NOMO-1 treated with DMSO at 0.1 percent for 48 hours (cell line): ENCODE measurements at regions not wholly inside any gene's neighbourhood (a gene's known extent, or its start where the extent isn't known, plus 50 kb on each side); places are given as distances from the start of the nearest gene placed in this dataset.
"Not testable (repeated sequence)": the region's sequence is repeated elsewhere in the genome, so short reads cannot be mapped to it uniquely, and the experiment has no call there.

ENCODE experiments used
- DNase-seq: peaks from one replicate; lab custom pipeline; 2025; ENCODE audit not compliant: unreplicated experiment; lab: John Stamatoyannopoulos, UW

- not testable (repeated sequence) for DNase-seq
These were observed 267.2 kb downstream of the MEF2C start for GRCh38 chr5:88615767-88616166.

GRCh38 chr5:88613051-88613450 is 269.9 kb downstream of the MEF2C start:
- DNase-seq: no peak

- no peak for DNase-seq
These were observed 272.4 kb downstream of the MEF2C start for GRCh38 chr5:88610586-88610985.

- DNase-seq: no peak
These were observed 275.5 kb downstream of the MEF2C start for GRCh38 chr5:88607492-88607891.

GRCh38 chr5:88606626-88607025 is 276.4 kb downstream of the MEF2C start:
- DNase-seq: no peak

- DNase-seq: no peak
These were observed 276.8 kb downstream of the MEF2C start for GRCh38 chr5:88606173-88606572.

GRCh38 chr5:88602584-88602983 is 280.4 kb downstream of the MEF2C start:
- no peak for DNase-seq

GRCh38 chr5:88594441-88594840 is 288.5 kb downstream of the MEF2C start:
- no peak for DNase-seq

GRCh38 chr5:88588609-88589008 is 294.4 kb downstream of the MEF2C start:
- no peak for DNase-seq

GRCh38 chr5:88583471-88583870 is 299.5 kb downstream of the MEF2C start:
- DNase-seq: no peak

- no peak for DNase-seq
These were observed 289.7 kb upstream of the TMEM161B start for GRCh38 chr5:88558366-88558765.

- no peak for DNase-seq
These were observed 289.2 kb upstream of the TMEM161B start for GRCh38 chr5:88557881-88558280.

GRCh38 chr5:88557131-88557530 is 288.5 kb upstream of the TMEM161B start:
- no peak for DNase-seq

GRCh38 chr5:88556406-88556805 is 287.8 kb upstream of the TMEM161B start:
- DNase-seq: no peak

- DNase-seq: peak; percentile 19
These were observed 287.0 kb upstream of the TMEM161B start for GRCh38 chr5:88555674-88556073.

GRCh38 chr5:88553986-88554385 is 285.3 kb upstream of the TMEM161B start:
- no peak for DNase-seq

GRCh38 chr5:88553136-88553875 is 284.7 kb upstream of the TMEM161B start:
- DNase-seq: no peak

- DNase-seq: no peak
These were observed 283.8 kb upstream of the TMEM161B start for GRCh38 chr5:88552426-88552825.

GRCh38 chr5:88551724-88552345 is 283.2 kb upstream of the TMEM161B start:
- no peak for DNase-seq

- no peak for DNase-seq
These were observed 282.1 kb upstream of the TMEM161B start for GRCh38 chr5:88550736-88551135.

GRCh38 chr5:88548136-88548805 is 279.6 kb upstream of the TMEM161B start:
- DNase-seq: no peak

- no peak for DNase-seq
These were observed 276.7 kb upstream of the TMEM161B start for GRCh38 chr5:88545338-88545737.
